C4-2B (cell line): ENCODE measurements at regions not wholly inside any gene's neighbourhood (a gene's known extent, or its start where the extent isn't known, plus 50 kb on each side); places are given as distances from the start of the nearest gene placed in this dataset.
A peak's percentile ranks its signal among the peaks of the same experiment; 100 is the strongest.

Source experiments
- H3K27ac ChIP-seq: fragments of 450-650 bp; 2 replicates; pipeline ENCODE4 v1.5.1; 2017
- CTCF ChIP-seq: fragments of 450-650 bp; conservative IDR thresholded peaks from 2 replicates; pipeline ENCODE4 v1.5.1; 2017; ENCODE audit warnings: mild to moderate bottlenecking
- ZFX ChIP-seq: fragments of 450-650 bp; IDR thresholded peaks from 2 replicates; pipeline ENCODE4 v1.6.1; 2017

GRCh38 chr2:71802556-71802955 is 345.1 kb downstream of the CYP26B1 start:
- no peak overlapping the region for H3K27ac ChIP-seq
- TF ChIP-seq ZFX (no peak), CTCF (no peak)

GRCh38 chr2:71801969-71802368 is 345.7 kb downstream of the CYP26B1 start:
- TF ChIP-seq CTCF, result peak; percentile 33
- no peak for TF ChIP-seq ZFX

GRCh38 chr2:71801556-71801955 is 346.1 kb downstream of the CYP26B1 start:
- no peak for TF ChIP-seq CTCF
- TF ChIP-seq ZFX, result no peak
- no peak overlapping the region for H3K27ac ChIP-seq

More at GRCh38 chr2:71801969-71802368, 345.7 kb downstream of the CYP26B1 start:
- no peak overlapping the region for H3K27ac ChIP-seq

- H3K27ac ChIP-seq, result no peak overlapping the region
- TF ChIP-seq ZFX (no peak), CTCF (no peak)
Observed at GRCh38 chr2:71800851-71801250, 346.8 kb downstream of the CYP26B1 start.

GRCh38 chr2:71800106-71800809 is 346.9 kb downstream of the DYSF start:
- TF ChIP-seq ZFX (no peak), CTCF (no peak)
- H3K27ac ChIP-seq, result no peak overlapping the region

- no peak overlapping the region for H3K27ac ChIP-seq
- TF ChIP-seq ZFX (no peak), CTCF (no peak)
Observed at GRCh38 chr2:71799013-71799575, 345.7 kb downstream of the DYSF start.

- peak; percentile 71 for TF ChIP-seq CTCF
- no peak for TF ChIP-seq ZFX
- no peak overlapping the region for H3K27ac ChIP-seq
Observed at GRCh38 chr2:71798266-71799012, 345.1 kb downstream of the DYSF start.
